ENCODE measurements at regions not wholly inside any gene's neighbourhood (a gene's known extent, or its start where the extent isn't known, plus 50 kb on each side); places are given as distances from the start of the nearest gene placed in this dataset.

- Histone ChIP-seq H3K4me3 (ENCODE audit: extremely low read depth in 1 of 4, insufficient read depth in 2 of 4, low read depth in 3 of 4, low read length in 4 of 4) (no peak overlapping the region), H2BK20ac (ENCODE audit: low read length) (no peak overlapping the region), H3K4me1 (replicated peaks in 1 of 4; ENCODE audit: control insufficient read depth in 3 of 4, insufficient read depth in 4 of 4, low read length in 3 of 4) (peaks cover 0 to 2% (median under 1%) of the 10 kb centered on the region in 4 experiments; a peak in 1 of 7 replicates), H3K9me3 (ENCODE audit: insufficient read depth in 2 of 2, low read depth in 1 of 2, low read length in 1 of 2) (no peaks in the 10 kb centered on the region), H3K4me2 (ENCODE audit: insufficient read depth in 1 of 2, low read depth in 2 of 2, low read length in 2 of 2) (no peak overlapping the region), H3K27me3 (replicated peaks in 1 of 4; ENCODE audit: control insufficient read depth in 3 of 4, extremely low read depth in 1 of 4, insufficient read depth in 3 of 4, low read length in 3 of 4) (peaks cover 0 to 1% (median 0%) of the 10 kb centered on the region in 4 experiments; a peak in 1 of 7 replicates), H2BK15ac (ENCODE audit: low read length) (no peak overlapping the region), H4K20me1 (replicated peaks in 1 of 2; ENCODE audit: control insufficient read depth in 1 of 2, insufficient read depth in 2 of 2, low read length in 2 of 2) (no peaks in the 10 kb centered on the region), H2AFZ (ENCODE audit: low read length) (no peak overlapping the region), H2BK120ac (replicated peaks; ENCODE audit: low read depth, low read length) (no peak overlapping the region), H3K14ac (ENCODE audit: insufficient read length) (no peak overlapping the region), H3K4ac (replicated peaks; ENCODE audit: insufficient read length, low read depth, low read length) (no peak overlapping the region), H2BK12ac (ENCODE audit: low read depth, low read length) (no peak overlapping the region), H3K9ac (replicated peaks in 1 of 4; ENCODE audit: extremely low read depth in 1 of 4, low read depth in 3 of 4, low read length in 3 of 4) (no peak overlapping the region), H3K23me2 (ENCODE audit: low read depth, low read length) (no peaks in the 10 kb centered on the region), H3K23ac (ENCODE audit: insufficient read length) (no peak overlapping the region), H3K18ac (ENCODE audit: extremely low read depth, low read length) (no peak overlapping the region), H3K36me3 (ENCODE audit: control insufficient read depth in 2 of 4, insufficient read depth in 4 of 4, low read length in 3 of 4) (no peaks in the 10 kb centered on the region), H3K79me1 (ENCODE audit: low read depth, low read length) (no peaks in the 10 kb centered on the region), H4K91ac (replicated peaks; ENCODE audit: insufficient read length, low read length) (no peak overlapping the region), H2AK5ac (ENCODE audit: low read depth, low read length) (no peak overlapping the region), H4K5ac (ENCODE audit: insufficient read length, low read depth, low read length) (no peak overlapping the region), H2BK5ac (ENCODE audit: low read depth, low read length) (no peak overlapping the region), H3K56ac (replicated peaks; ENCODE audit: insufficient read length, low read depth, low read length) (no peak overlapping the region), H3K79me2 (ENCODE audit: control insufficient read depth in 1 of 2, insufficient read depth in 2 of 2, low read length in 2 of 2) (no peaks in the 10 kb centered on the region), H4K8ac (ENCODE audit: extremely low read depth, insufficient read depth, low read length) (no peak overlapping the region), H3K27ac (ENCODE audit: low read depth, low read length) (no peak overlapping the region)
- TF ChIP-seq CBX5 (IDR thresholded peaks at IDR 0.05; ENCODE audit: low read depth, low read length) (no peak), KDM1A (IDR thresholded peaks at IDR 0.05; ENCODE audit: borderline replicate concordance, low read length) (no peak), TCF12 (IDR thresholded peaks at IDR 0.05; ENCODE audit: low read depth, low read length) (no peak), CEBPB (IDR thresholded peaks at IDR 0.05; ENCODE audit: low read depth, low read length) (no peak), TAF7 (optimal IDR thresholded peaks at IDR 0.05; ENCODE audit: borderline replicate concordance, low read depth, low read length) (no peak), ATF2 (IDR thresholded peaks at IDR 0.05; ENCODE audit: low read length) (no peak), CREB1 (IDR thresholded peaks at IDR 0.05) (no peak), SP4 (IDR thresholded peaks at IDR 0.05; ENCODE audit: low read length) (no peak), CHD2 (IDR thresholded peaks at IDR 0.05; ENCODE audit: low read length) (no peak), HDAC2 (IDR thresholded peaks at IDR 0.05; ENCODE audit: borderline replicate concordance in 1 of 2, low read depth in 2 of 2, low read length in 2 of 2) (no peak), RFX5 (IDR thresholded peaks at IDR 0.05; ENCODE audit: borderline replicate concordance, low read depth, low read length) (no peak)
- CTCF ChIA-PET (ENCODE audit: partially characterized antibody), result interaction anchor here (0.8 to 0.9 kb wide), 2 partner anchors 12 to 69 kb away, joined by 3 read pairs; no protein-coding TSS in a partner anchor
- 86% methylated on average over 2 of the region's 2 CpGs; no CpG with 5 or more reads in 1 of the 2 experiments for WGBS, 2 experiments (ENCODE audit: extremely low coverage in 1 of 2, insufficient coverage in 1 of 2, insufficient read length in 1 of 2, insufficient replicate concordance in 2 of 2, low coverage in 1 of 2, low lambda C conversion rate in 2 of 2, missing lambda C conversion rate in 1 of 2)
- FAIRE-seq (no peak), DNase-seq (ENCODE audit: low read depth in 1 of 2, low spot score in 2 of 2) (no peak)
- POLR2A ChIA-PET (ENCODE audit: partially characterized antibody), result no interaction called here
Observed at GRCh38 chr6:91149956-91150705, 563.3 kb upstream of the MAP3K7 start.

All from H1 (cell line).